GM12865 (cell line): ENCODE measurements at regions not wholly inside any gene's neighbourhood (a gene's known extent, or its start where the extent isn't known, plus 50 kb on each side); places are given as distances from the start of the nearest gene placed in this dataset.

Experiments
- DNase-seq: peaks from one replicate; pipeline ENCODE4 v3.0.0; 2010; ENCODE audit warnings: low read depth
- H3K4me3 ChIP-seq: 2 replicates; pipeline ENCODE4 v1.5.1; 2011; ENCODE audit warnings: mild to moderate bottlenecking, low read depth, low read length, control low read depth
- TF ChIP-seq, protein P1 (sequence below): IDR thresholded peaks from 2 replicates; pipeline ENCODE4 v1.5.1; 2011; ENCODE audit warnings: low read length, control low read depth, low read depth, inconsistent platforms; ENCODE audit not compliant: insufficient read depth; ENCODE audit errors: missing control alignments

- no peak for DNase-seq
- no peak overlapping the region for H3K4me3 ChIP-seq
- TF ChIP-seq, protein P1, sequence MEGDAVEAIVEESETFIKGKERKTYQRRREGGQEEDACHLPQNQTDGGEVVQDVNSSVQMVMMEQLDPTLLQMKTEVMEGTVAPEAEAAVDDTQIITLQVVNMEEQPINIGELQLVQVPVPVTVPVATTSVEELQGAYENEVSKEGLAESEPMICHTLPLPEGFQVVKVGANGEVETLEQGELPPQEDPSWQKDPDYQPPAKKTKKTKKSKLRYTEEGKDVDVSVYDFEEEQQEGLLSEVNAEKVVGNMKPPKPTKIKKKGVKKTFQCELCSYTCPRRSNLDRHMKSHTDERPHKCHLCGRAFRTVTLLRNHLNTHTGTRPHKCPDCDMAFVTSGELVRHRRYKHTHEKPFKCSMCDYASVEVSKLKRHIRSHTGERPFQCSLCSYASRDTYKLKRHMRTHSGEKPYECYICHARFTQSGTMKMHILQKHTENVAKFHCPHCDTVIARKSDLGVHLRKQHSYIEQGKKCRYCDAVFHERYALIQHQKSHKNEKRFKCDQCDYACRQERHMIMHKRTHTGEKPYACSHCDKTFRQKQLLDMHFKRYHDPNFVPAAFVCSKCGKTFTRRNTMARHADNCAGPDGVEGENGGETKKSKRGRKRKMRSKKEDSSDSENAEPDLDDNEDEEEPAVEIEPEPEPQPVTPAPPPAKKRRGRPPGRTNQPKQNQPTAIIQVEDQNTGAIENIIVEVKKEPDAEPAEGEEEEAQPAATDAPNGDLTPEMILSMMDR = no peak
These were observed 97.3 kb upstream of the SPRY1 start for GRCh38 chr4:123299212-123299691.

DNA sequence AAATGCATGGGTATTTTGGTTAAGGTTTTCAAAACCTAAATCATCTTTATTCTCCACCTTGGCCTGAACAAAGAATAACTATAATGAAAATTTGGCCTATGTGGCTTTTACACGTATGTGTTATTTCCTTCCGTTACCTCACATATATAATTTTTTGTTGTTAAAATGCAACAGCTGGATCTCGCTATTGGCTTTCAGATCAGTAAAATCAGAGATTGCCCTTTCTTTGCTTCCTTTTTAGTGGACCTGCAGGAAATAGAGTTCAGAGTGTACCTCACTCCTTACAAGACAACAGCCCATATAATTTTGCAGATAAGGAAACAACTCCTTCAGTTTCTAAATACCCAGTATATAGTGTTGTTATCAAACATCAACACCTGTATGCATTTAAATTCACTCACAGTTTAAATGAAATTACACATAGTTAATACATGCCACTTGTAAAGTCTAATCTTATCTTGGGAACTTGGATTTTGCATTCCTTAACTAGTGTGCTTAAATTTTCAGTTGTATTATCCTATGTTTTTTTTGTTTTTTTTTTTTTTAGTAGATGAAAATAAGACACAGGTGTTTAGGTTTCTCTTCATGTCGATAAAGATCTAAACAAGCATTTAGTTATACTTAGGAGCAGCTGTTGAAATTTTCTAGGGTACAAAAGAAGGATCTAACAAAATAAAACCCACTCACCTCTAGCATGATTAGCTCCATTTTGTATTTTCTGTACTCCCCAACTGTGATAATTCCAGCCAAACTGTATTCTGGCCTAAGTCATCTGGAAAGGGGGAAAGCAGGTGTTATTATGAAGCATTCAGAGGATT, 96.2 kb upstream of the SPRY1 start:
- H3K4me3 ChIP-seq = no peak overlapping the region
- DNase-seq = no peak
- TF ChIP-seq, protein P1 = no peak

- no peak overlapping the region for H3K4me3 ChIP-seq
- TF ChIP-seq, protein P1 = no peak
- no peak for DNase-seq
These were observed 94.7 kb upstream of the SPRY1 start for GRCh38 chr4:123301923-123302322.

DNA sequence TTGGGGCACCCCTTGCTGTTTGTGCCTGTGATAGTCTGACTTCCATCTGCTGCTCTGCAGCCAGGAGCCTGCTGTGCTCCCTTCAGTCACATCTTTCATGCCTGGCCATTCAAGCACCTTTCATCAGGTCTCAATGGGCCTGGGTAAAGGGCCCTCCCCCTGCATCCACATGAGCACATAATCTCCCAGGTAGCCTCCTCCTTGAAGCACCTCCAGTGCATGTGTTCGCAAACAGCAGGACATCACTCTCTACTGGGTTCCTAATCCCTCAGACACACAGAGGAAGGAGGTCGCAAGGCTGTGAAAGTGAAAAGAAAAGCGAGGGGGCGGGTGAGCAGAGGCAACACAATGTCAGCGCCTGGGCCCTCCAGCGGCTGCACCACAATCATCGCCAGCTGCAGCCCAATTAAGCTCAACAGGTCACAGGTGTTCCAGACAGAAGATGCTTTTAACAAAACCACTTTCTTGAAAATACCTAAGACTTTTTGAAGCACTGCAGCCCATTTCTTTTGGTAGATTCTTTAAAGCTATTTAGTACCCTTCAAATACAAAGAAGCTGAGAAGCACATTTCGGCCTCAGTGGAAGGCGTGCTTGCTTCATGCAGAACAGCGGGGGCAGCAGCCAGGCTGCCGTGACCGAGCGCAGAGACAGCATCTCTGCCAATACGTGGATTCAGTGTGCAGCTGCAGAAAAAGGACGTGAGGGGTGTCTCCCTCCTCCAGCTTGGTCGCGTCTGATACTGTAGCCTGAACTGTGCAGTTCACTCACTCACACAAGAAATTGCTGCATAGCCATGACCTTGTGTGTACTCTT, 92.2 kb upstream of the SPRY1 start:
- TF ChIP-seq, protein P1 = no peak
- peak; percentile 34 for DNase-seq
- H3K4me3 ChIP-seq = no peak overlapping the region

DNA sequence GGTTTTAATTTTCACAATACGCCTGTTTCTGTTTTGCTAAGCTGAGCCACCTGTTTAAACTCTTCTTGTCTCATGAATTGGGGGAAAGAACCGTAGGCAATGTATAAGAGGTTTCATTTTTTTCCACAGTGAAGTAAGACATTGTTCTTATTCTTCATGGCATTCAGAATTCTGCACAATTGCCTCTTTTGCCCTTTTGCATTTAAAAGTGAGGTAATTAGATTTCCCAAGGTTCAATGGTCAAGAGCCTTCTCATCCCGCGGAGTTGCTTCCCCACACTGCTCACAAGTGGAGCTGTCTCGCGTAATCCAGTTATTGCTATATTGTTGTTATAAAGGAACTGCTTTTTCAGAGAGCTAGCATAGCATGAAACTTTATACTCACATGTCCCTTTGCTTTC, 90.9 kb upstream of the SPRY1 start:
- no peak for DNase-seq
- no peak overlapping the region for H3K4me3 ChIP-seq
- TF ChIP-seq, protein P1 = no peak

DNA sequence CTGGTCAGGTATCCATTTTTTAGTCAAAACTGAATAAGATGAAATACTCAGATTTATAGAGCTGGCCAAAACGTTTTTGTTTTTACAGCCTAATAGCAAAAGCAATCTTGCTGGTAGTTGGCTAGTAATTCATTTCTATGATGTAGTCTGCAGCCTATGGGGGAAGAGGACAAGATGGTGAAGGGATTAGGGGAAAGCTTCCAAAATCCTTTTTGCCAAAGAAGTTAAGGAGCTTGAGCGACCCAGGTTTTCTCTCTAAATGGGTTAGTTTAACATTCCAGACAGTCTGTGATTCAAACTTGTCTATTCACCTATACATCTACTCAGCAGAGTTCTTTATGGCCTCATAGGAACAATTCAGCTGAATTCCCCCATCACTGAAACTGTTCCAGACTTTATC, 89.8 kb upstream of the SPRY1 start:
- H3K4me3 ChIP-seq = no peak overlapping the region
- TF ChIP-seq, protein P1 = no peak
- DNase-seq = no peak

DNA sequence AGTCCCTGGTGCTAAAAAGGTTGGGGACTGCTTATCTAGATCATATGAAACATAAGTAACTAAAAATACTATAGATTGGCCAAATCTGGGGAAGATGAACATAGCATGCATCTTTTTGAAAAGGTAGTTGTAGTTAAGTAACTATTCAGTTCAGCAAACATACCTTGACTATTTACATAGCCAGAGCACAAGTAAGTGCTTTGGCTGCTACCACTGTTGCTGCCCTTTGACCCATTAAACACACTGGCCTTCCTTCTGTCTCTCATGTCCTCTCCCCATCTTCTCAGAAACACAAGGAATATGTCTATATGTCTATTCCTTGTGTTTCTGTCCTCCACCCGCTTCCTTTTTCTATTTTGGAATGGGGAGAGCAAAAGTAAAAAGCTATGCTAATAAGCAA, 87.9 kb upstream of the SPRY1 start:
- TF ChIP-seq, protein P1 = no peak
- no peak overlapping the region for H3K4me3 ChIP-seq
- no peak for DNase-seq
